K562 (cell line): ENCODE measurements at regions not wholly inside any gene's neighbourhood (a gene's known extent, or its start where the extent isn't known, plus 50 kb on each side); places are given as distances from the start of the nearest gene placed in this dataset.

Experiments used
- C11orf30 ChIP-seq: fragments of 450-650 bp; IDR thresholded peaks from 2 replicates; pipeline ENCODE4 v1.6.1; 2016; ENCODE audit warnings: low read depth, mild to moderate bottlenecking
- CCAR2 ChIP-seq: fragments of 200-400 bp; formaldehyde crosslinking; IDR thresholded peaks from 2 replicates; pipeline ENCODE4 v1.6.1; 2017; ENCODE audit warnings: mild to moderate bottlenecking, low read depth, low read length
- CTBP1 ChIP-seq: fragments of 450-650 bp; IDR thresholded peaks from 2 replicates; pipeline ENCODE4 v1.6.1; 2016; ENCODE audit warnings: borderline replicate concordance
- ELF1 ChIP-seq: fragments of 200-800 bp; sonication (Bioruptor generic); IDR thresholded peaks from 2 replicates; pipeline ENCODE4 v1.6.1; 2016; ENCODE audit warnings: missing genetic modification characterization, missing compliant biosample characterization
- EP300 ChIP-seq: IDR thresholded peaks from 2 replicates; pipeline ENCODE4 v1.6.1; 2012; ENCODE audit warnings: low read length, improper control_type of control experiment
- ETS2 ChIP-seq: IDR thresholded peaks from 2 replicates; pipeline ENCODE4 v1.6.1; 2016; ENCODE audit warnings: borderline replicate concordance, missing genetic modification characterization, mild to moderate bottlenecking, moderate library complexity, missing compliant biosample characterization; ENCODE audit not compliant: poor library complexity, severe bottlenecking
- KAT8 ChIP-seq: fragments of 450-650 bp; IDR thresholded peaks from 2 replicates; pipeline ENCODE4 v1.6.1; 2016; ENCODE audit warnings: low read depth, mild to moderate bottlenecking
- MEF2A ChIP-seq: IDR thresholded peaks from 2 replicates; pipeline ENCODE4 v1.6.1; 2011; ENCODE audit warnings: low read depth, mild to moderate bottlenecking, low read length, moderate library complexity; ENCODE audit not compliant: control insufficient read depth
- NFE2 ChIP-seq: IDR thresholded peaks from 2 replicates; pipeline ENCODE4 v1.6.1; 2014; ENCODE audit warnings: antibody characterized with exemption, low read depth
- NR4A1 ChIP-seq, 2 experiments: fragments of 250-450 bp in 1 of 2; fragments of 450-650 bp in 1 of 2; sonication (Bioruptor Pico) in 1 of 2; IDR thresholded peaks; 2 replicates each; pipeline versions ENCODE4 v1.4.0 to v1.6.1; 2016 to 2020; ENCODE audit warnings: mild to moderate bottlenecking in 2 of 2, missing compliant biosample characterization in 1 of 2, missing genetic modification characterization in 1 of 2, moderate library complexity in 1 of 2
- PCBP1 ChIP-seq: fragments of 200-400 bp; formaldehyde crosslinking; IDR thresholded peaks from 2 replicates; pipeline ENCODE4 v1.6.1; 2018; ENCODE audit warnings: mild to moderate bottlenecking, low read depth, low read length; ENCODE audit not compliant: poor library complexity, severe bottlenecking
- PTRF ChIP-seq: fragments of 450-650 bp; IDR thresholded peaks from 2 replicates; pipeline ENCODE4 v1.6.1; 2016; ENCODE audit warnings: mild to moderate bottlenecking, missing genetic modification characterization, missing compliant biosample characterization
- RCOR1 ChIP-seq, 2 experiments: IDR thresholded peaks; 2 replicates each; pipeline ENCODE4 v1.6.1; 2012; ENCODE audit warnings: low read depth in 2 of 2, low read length in 2 of 2, borderline replicate concordance in 1 of 2, improper control_type of control experiment in 1 of 2
- RERE ChIP-seq: sonication (generic); formaldehyde crosslinking; IDR thresholded peaks from 2 replicates; pipeline ENCODE4 v1.8.0; 2023; ENCODE audit warnings: missing genetic modification reagents, mild to moderate bottlenecking, borderline replicate concordance
- TAF1 ChIP-seq: IDR thresholded peaks from 2 replicates; pipeline ENCODE4 v1.6.1; 2011; ENCODE audit warnings: mild to moderate bottlenecking, low read length, moderate library complexity; ENCODE audit not compliant: insufficient read depth, control insufficient read depth, severe bottlenecking; ENCODE audit errors: extremely low read depth
- TCF7 ChIP-seq: sonication (generic); IDR thresholded peaks from 2 replicates; pipeline ENCODE4 v1.6.1; 2016; ENCODE audit warnings: antibody characterized with exemption, borderline replicate concordance
- ZBTB11 ChIP-seq, 3 experiments: fragments of 200-800 bp in 1 of 3; fragments of 250-450 bp in 1 of 3; fragments of 450-650 bp in 1 of 3; sonication (Bioruptor Pico) in 1 of 3; sonication (Bioruptor generic) in 1 of 3; formaldehyde crosslinking in 1 of 3; IDR thresholded peaks; 2 replicates each; pipeline versions ENCODE4 v1.6.1 to v1.8.0; 2016 to 2022; ENCODE audit warnings: mild to moderate bottlenecking in 2 of 3, missing genetic modification characterization in 2 of 3, missing compliant biosample characterization in 1 of 3, moderate library complexity in 1 of 3
- ZNF76 ChIP-seq: fragments of 250-450 bp; sonication (Bioruptor Pico); IDR thresholded peaks from 2 replicates; pipeline ENCODE4 v1.4.0; 2020; ENCODE audit warnings: mild to moderate bottlenecking, moderate library complexity, borderline replicate concordance

GRCh38 chr5:58043032-58043945, 416.6 kb downstream of the PLK2 start (continued):
- TF ChIP-seq RCOR1 (IDR thresholded peaks at IDR 0.05; ENCODE audit: borderline replicate concordance in 1 of 2, low read depth in 2 of 2, low read length in 2 of 2) = no peak
- TF ChIP-seq MEF2A = no peak
- no peak for TF ChIP-seq C11orf30
- no peak for TF ChIP-seq PCBP1
- no peak for TF ChIP-seq PTRF (tag)
- TF ChIP-seq NFE2 = peak; percentile 44
- TF ChIP-seq ETS2 = no peak
- TF ChIP-seq TCF7 = no peak
- no peak for TF ChIP-seq KAT8
- TF ChIP-seq ZBTB11 (CRISPR knock-in tag; IDR thresholded peaks at IDR 0.05) = no peak
- TF ChIP-seq RERE (CRISPR knock-in tag) = no peak
- no peak for TF ChIP-seq ELF1 (tag)
- no peak for TF ChIP-seq ZNF76 (CRISPR knock-in tag)
- TF ChIP-seq TAF1 = no peak
- TF ChIP-seq CTBP1 = peak; percentile 56; the same call in 1 of the 2 replicates
- peak; percentile 51; the same call in 1 of the 2 replicates for TF ChIP-seq EP300
- TF ChIP-seq CCAR2 = no peak
- no peak for TF ChIP-seq NR4A1 (CRISPR knock-in tag; IDR thresholded peaks at IDR 0.05)
- TF ChIP-seq NR4A1 (tag; IDR thresholded peaks at IDR 0.05) = no peak
